ENCODE measurements at regions not wholly inside any gene's neighbourhood (a gene's known extent, or its start where the extent isn't known, plus 50 kb on each side); places are given as distances from the start of the nearest gene placed in this dataset.
"Not testable (repeated sequence)": the region's sequence is repeated elsewhere in the genome, so short reads cannot be mapped to it uniquely, and the experiment has no call there.

GRCh38 chr12:19916974-19917373 is 451.4 kb upstream of the PDE3A start:
- H3K36me3 ChIP-seq = no peaks in the 10 kb centered on the region
- H3K4me1 ChIP-seq = no peaks in the 10 kb centered on the region
- no peak overlapping the region for H3K9ac ChIP-seq (ENCODE audit: low read depth in 2 of 2, low read length in 2 of 2)
- intact Hi-C loops (cut with DNase I) = loop anchor here (10.0 kb wide), 1 partner anchor 298 kb away; no protein-coding TSS in a partner anchor
- no peak for TF ChIP-seq CTCF (IDR thresholded peaks at IDR 0.05)
- no peak overlapping the region for H3K4me3 ChIP-seq
- no peaks in the 10 kb centered on the region for H3K9me3 ChIP-seq
- DNase-seq = no peak
- H3K27ac ChIP-seq = no peak overlapping the region
- H3K27me3 ChIP-seq = no peaks in the 10 kb centered on the region

GRCh38 chr12:19921716-19922115 is 446.6 kb upstream of the PDE3A start:
- H3K9me3 ChIP-seq; DNase-seq; H3K9ac ChIP-seq (ENCODE audit: low read depth in 2 of 2, low read length in 2 of 2); H3K36me3 ChIP-seq; H3K4me3 ChIP-seq; intact Hi-C loops (cut with DNase I); H3K27ac ChIP-seq; H3K4me1 ChIP-seq; H3K27me3 ChIP-seq: not testable (repeated sequence)

- DNase-seq = no peak
- H3K27ac ChIP-seq = no peak overlapping the region
- no peaks in the 10 kb centered on the region for H3K4me1 ChIP-seq
- H3K9ac ChIP-seq (ENCODE audit: low read depth in 2 of 2, low read length in 2 of 2) = no peak overlapping the region
- no peak overlapping the region for H3K4me3 ChIP-seq
- intact Hi-C loops (cut with DNase I) = no loop called here
- no peaks in the 10 kb centered on the region for H3K27me3 ChIP-seq
- TF ChIP-seq CTCF (IDR thresholded peaks at IDR 0.05) = no peak
- no peaks in the 10 kb centered on the region for H3K36me3 ChIP-seq
- H3K9me3 ChIP-seq = no peaks in the 10 kb centered on the region
These were observed 445.6 kb upstream of the PDE3A start for GRCh38 chr12:19922717-19923116.

GRCh38 chr12:19924360-19924759 is 444.0 kb upstream of the PDE3A start:
- intact Hi-C loops (cut with DNase I) = no loop called here
- TF ChIP-seq CTCF (IDR thresholded peaks at IDR 0.05) = no peak

GRCh38 chr12:19925841-19926240 is 442.5 kb upstream of the PDE3A start:
- H3K9ac ChIP-seq (ENCODE audit: low read depth in 2 of 2, low read length in 2 of 2) = no peak overlapping the region
- DNase-seq = no peak
- no peaks in the 10 kb centered on the region for H3K36me3 ChIP-seq
- H3K4me1 ChIP-seq = no peaks in the 10 kb centered on the region
- intact Hi-C loops (cut with DNase I) = no loop called here
- no peaks in the 10 kb centered on the region for H3K27me3 ChIP-seq
- H3K9me3 ChIP-seq = no peaks in the 10 kb centered on the region
- TF ChIP-seq CTCF (IDR thresholded peaks at IDR 0.05) = no peak
- no peak overlapping the region for H3K27ac ChIP-seq
- no peak overlapping the region for H3K4me3 ChIP-seq

More at GRCh38 chr12:19924360-19924759, 444.0 kb upstream of the PDE3A start:
- Histone ChIP-seq H3K4me3 (no peak overlapping the region), H3K27me3 (no peaks in the 10 kb centered on the region), H3K9me3 (no peaks in the 10 kb centered on the region), H3K9ac (ENCODE audit: low read depth in 2 of 2, low read length in 2 of 2) (no peak overlapping the region), H3K4me1 (no peaks in the 10 kb centered on the region), H3K36me3 (no peaks in the 10 kb centered on the region), H3K27ac (no peak overlapping the region)
- no peak for DNase-seq

- Histone ChIP-seq H3K9ac (ENCODE audit: low read depth in 2 of 2, low read length in 2 of 2) (no peak overlapping the region), H3K27me3 (no peaks in the 10 kb centered on the region), H3K9me3 (no peaks in the 10 kb centered on the region), H3K27ac (no peak overlapping the region), H3K4me1 (no peaks in the 10 kb centered on the region), H3K4me3 (no peak overlapping the region), H3K36me3 (no peaks in the 10 kb centered on the region)
- no peak for DNase-seq
- TF ChIP-seq CTCF (IDR thresholded peaks at IDR 0.05) = no peak
- intact Hi-C loops (cut with DNase I) = no loop called here
These were observed 442.1 kb upstream of the PDE3A start for GRCh38 chr12:19926266-19926665.

Measured in colonic mucosa (tissue), 4 donors.